Activated CD8-positive, alpha-beta memory T cell treated with anti-CD3 and anti-CD28 coated beads, Interleukin-2, amount 10 ng/mL, durations not matched to agents 7 days and 5 days (primary cell): ENCODE measurements at regions not wholly inside any gene's neighbourhood (a gene's known extent, or its start where the extent isn't known, plus 50 kb on each side); places are given as distances from the start of the nearest gene placed in this dataset.
"Not testable (repeated sequence)": the region's sequence is repeated elsewhere in the genome, so short reads cannot be mapped to it uniquely, and the experiment has no call there.

Experiments used
- ATAC-seq: fragments of 150-1000 bp; cut with Tn5 transposase; one replicate; pipeline ENCODE4 v1.10.0; 2021; ENCODE audit warnings: moderate library complexity
- CTCF ChIA-PET: fragments of 350-600 bp; sonication (Branson Sonifier 250); formaldehyde crosslinking; loops from one replicate; lab custom pipeline; 2021; ENCODE audit warnings: antibody characterized with exemption; lab: Charles Lee
- DNase-seq: peaks from one replicate; pipeline ENCODE4 v3.0.0-alpha.2; 2020
- H3K27ac Mint-ChIP-seq: one replicate; pipeline ENCODE4 v1.8.0; 2021; ENCODE audit warnings: mild to moderate bottlenecking, mixed read lengths
- H3K27me3 Mint-ChIP-seq: one replicate; pipeline ENCODE4 v1.8.0; 2021; ENCODE audit warnings: mixed read lengths
- H3K36me3 Mint-ChIP-seq: one replicate; pipeline ENCODE4 v1.8.0; 2021; ENCODE audit warnings: mild to moderate bottlenecking, mixed read lengths
- H3K4me1 Mint-ChIP-seq: one replicate; pipeline ENCODE4 v1.8.0; 2021; ENCODE audit warnings: mixed read lengths
- H3K4me3 Mint-ChIP-seq: one replicate; pipeline ENCODE4 v1.8.0; 2021; ENCODE audit warnings: mild to moderate bottlenecking, moderate library complexity, mixed read lengths
- H3K9me3 Mint-ChIP-seq: one replicate; pipeline ENCODE4 v1.8.0; 2022; ENCODE audit warnings: low read depth, mixed read lengths

GRCh38 chr7:131652194-131652593 lies 95.8 kb upstream of the PODXL start:
- CTCF ChIA-PET, result interaction anchor here (1.5 kb wide), 1 partner anchor 144 kb away, joined by 4 read pairs; no protein-coding TSS in a partner anchor
- no peak for DNase-seq
- no peak overlapping the region for H3K27ac Mint-ChIP-seq
- H3K4me1 Mint-ChIP-seq, result no peaks in the 10 kb centered on the region
- H3K27me3 Mint-ChIP-seq, result peaks cover 8% of the 10 kb centered on the region
- H3K9me3 Mint-ChIP-seq, result peaks cover 5% of the 10 kb centered on the region
- H3K36me3 Mint-ChIP-seq, result no peaks in the 10 kb centered on the region
- H3K4me3 Mint-ChIP-seq, result no peak overlapping the region
- ATAC-seq, result no peak

- CTCF ChIA-PET, result no interaction called here
- no peak for DNase-seq
- no peak overlapping the region for H3K27ac Mint-ChIP-seq
- peaks cover 2% of the 10 kb centered on the region for H3K27me3 Mint-ChIP-seq
- no peak for ATAC-seq
- H3K9me3 Mint-ChIP-seq, result peaks cover 5% of the 10 kb centered on the region
- no peaks in the 10 kb centered on the region for H3K36me3 Mint-ChIP-seq
- no peaks in the 10 kb centered on the region for H3K4me1 Mint-ChIP-seq
- H3K4me3 Mint-ChIP-seq, result no peak overlapping the region
Observed at GRCh38 chr7:131649879-131650278, 93.5 kb upstream of the PODXL start.

GRCh38 chr7:131649003-131649541 lies 92.6 kb upstream of the PODXL start:
- H3K36me3 Mint-ChIP-seq, result no peaks in the 10 kb centered on the region
- H3K9me3 Mint-ChIP-seq, result peaks cover 3% of the 10 kb centered on the region
- ATAC-seq, result no peak
- DNase-seq, result no peak
- H3K27me3 Mint-ChIP-seq, result peaks cover 2% of the 10 kb centered on the region
- CTCF ChIA-PET, result interaction anchor here (0.6 kb wide), 1 partner anchor 46 kb away, joined by 3 read pairs; no protein-coding TSS in a partner anchor
- H3K4me3 Mint-ChIP-seq, result no peak overlapping the region
- no peak overlapping the region for H3K27ac Mint-ChIP-seq
- no peaks in the 10 kb centered on the region for H3K4me1 Mint-ChIP-seq

GRCh38 chr7:131648491-131648890 lies 92.1 kb upstream of the PODXL start:
- DNase-seq (no peak), ATAC-seq (no peak)
- Mint-ChIP-seq H3K27me3 (peaks cover 2% of the 10 kb centered on the region), H3K27ac (no peak overlapping the region), H3K9me3 (no peaks in the 10 kb centered on the region), H3K36me3 (no peaks in the 10 kb centered on the region), H3K4me3 (no peak overlapping the region), H3K4me1 (no peaks in the 10 kb centered on the region)
- CTCF ChIA-PET, result no interaction called here

- Mint-ChIP-seq H3K27ac (no peak overlapping the region), H3K27me3 (peaks cover 2% of the 10 kb centered on the region), H3K4me1 (no peaks in the 10 kb centered on the region), H3K36me3 (no peaks in the 10 kb centered on the region), H3K9me3 (no peaks in the 10 kb centered on the region), H3K4me3 (no peak overlapping the region)
- DNase-seq (no peak), ATAC-seq (no peak)
- CTCF ChIA-PET, result no interaction called here
Observed at GRCh38 chr7:131646203-131646602, 89.8 kb upstream of the PODXL start.

GRCh38 chr7:131642429-131642828 lies 86.0 kb upstream of the PODXL start:
- Mint-ChIP-seq H3K27ac (no peak overlapping the region), H3K4me3 (no peak overlapping the region), H3K27me3 (no peaks in the 10 kb centered on the region), H3K9me3 (no peaks in the 10 kb centered on the region), H3K36me3 (no peaks in the 10 kb centered on the region), H3K4me1 (no peaks in the 10 kb centered on the region)
- ATAC-seq, result no peak
- CTCF ChIA-PET, result no interaction called here
- no peak for DNase-seq

- Mint-ChIP-seq H3K27me3 (no peaks in the 10 kb centered on the region), H3K36me3 (no peaks in the 10 kb centered on the region), H3K4me1 (no peaks in the 10 kb centered on the region), H3K27ac (no peak overlapping the region), H3K9me3 (no peaks in the 10 kb centered on the region), H3K4me3 (no peak overlapping the region)
- ATAC-seq (no peak), DNase-seq (no peak)
- CTCF ChIA-PET, result no interaction called here
Observed at GRCh38 chr7:131640686-131641085, 84.3 kb upstream of the PODXL start.

- CTCF ChIA-PET, result no interaction called here
- no peaks in the 10 kb centered on the region for H3K4me1 Mint-ChIP-seq
- H3K36me3 Mint-ChIP-seq, result no peaks in the 10 kb centered on the region
- H3K27me3 Mint-ChIP-seq, result no peaks in the 10 kb centered on the region
- H3K9me3 Mint-ChIP-seq, result no peaks in the 10 kb centered on the region
- no peak for DNase-seq
- ATAC-seq, result no peak
- no peak overlapping the region for H3K4me3 Mint-ChIP-seq
- no peak overlapping the region for H3K27ac Mint-ChIP-seq
Observed at GRCh38 chr7:131638641-131639430, 82.4 kb upstream of the PODXL start.

GRCh38 chr7:131637859-131638258 lies 81.4 kb upstream of the PODXL start:
- no peak overlapping the region for H3K4me3 Mint-ChIP-seq
- no peaks in the 10 kb centered on the region for H3K36me3 Mint-ChIP-seq
- DNase-seq (no peak), ATAC-seq (no peak)
- CTCF ChIA-PET, result no interaction called here
- no peaks in the 10 kb centered on the region for H3K27me3 Mint-ChIP-seq
- H3K27ac Mint-ChIP-seq, result no peak overlapping the region
- no peaks in the 10 kb centered on the region for H3K4me1 Mint-ChIP-seq
- H3K9me3 Mint-ChIP-seq, result no peaks in the 10 kb centered on the region

- H3K36me3 Mint-ChIP-seq, result no peaks in the 10 kb centered on the region
- H3K4me1 Mint-ChIP-seq, result no peaks in the 10 kb centered on the region
- ATAC-seq (no peak), DNase-seq (no peak)
- peaks cover 5% of the 10 kb centered on the region for H3K27me3 Mint-ChIP-seq
- H3K4me3 Mint-ChIP-seq, result no peak overlapping the region
- H3K9me3 Mint-ChIP-seq, result no peaks in the 10 kb centered on the region
- no peak overlapping the region for H3K27ac Mint-ChIP-seq
- CTCF ChIA-PET, result no interaction called here
Observed at GRCh38 chr7:131636092-131636491, 79.7 kb upstream of the PODXL start.

- DNase-seq, H3K9me3 Mint-ChIP-seq, H3K36me3 Mint-ChIP-seq, H3K4me1 Mint-ChIP-seq, CTCF ChIA-PET, H3K27ac Mint-ChIP-seq, H3K4me3 Mint-ChIP-seq, H3K27me3 Mint-ChIP-seq, ATAC-seq: not testable (repeated sequence)
Observed at GRCh38 chr7:131634197-131634596, 77.8 kb upstream of the PODXL start.

- CTCF ChIA-PET, result no interaction called here
- H3K27me3 Mint-ChIP-seq, result peaks cover 12% of the 10 kb centered on the region
- H3K4me3 Mint-ChIP-seq, result no peak overlapping the region
Observed at GRCh38 chr7:131633342-131633843, 77.0 kb upstream of the PODXL start.

GRCh38 chr7:131630427-131630826 lies 74.0 kb upstream of the PODXL start:
- H3K27me3 Mint-ChIP-seq, result peaks cover 18% of the 10 kb centered on the region
- H3K36me3 Mint-ChIP-seq, result no peaks in the 10 kb centered on the region
- H3K4me1 Mint-ChIP-seq, result no peaks in the 10 kb centered on the region
- CTCF ChIA-PET, result no interaction called here
- ATAC-seq (no peak), DNase-seq (no peak)
- H3K4me3 Mint-ChIP-seq, result no peak overlapping the region
- no peaks in the 10 kb centered on the region for H3K9me3 Mint-ChIP-seq
- no peak overlapping the region for H3K27ac Mint-ChIP-seq

More at GRCh38 chr7:131633342-131633843, 77.0 kb upstream of the PODXL start:
- no peak overlapping the region for H3K27ac Mint-ChIP-seq
- DNase-seq, result no peak
- no peak for ATAC-seq
- no peaks in the 10 kb centered on the region for H3K36me3 Mint-ChIP-seq
- no peaks in the 10 kb centered on the region for H3K9me3 Mint-ChIP-seq
- no peaks in the 10 kb centered on the region for H3K4me1 Mint-ChIP-seq

- no peaks in the 10 kb centered on the region for H3K4me1 Mint-ChIP-seq
- no peak for DNase-seq
- no peak overlapping the region for H3K4me3 Mint-ChIP-seq
- ATAC-seq, result no peak
- H3K27me3 Mint-ChIP-seq, result peaks cover 18% of the 10 kb centered on the region
- no peak overlapping the region for H3K27ac Mint-ChIP-seq
- CTCF ChIA-PET, result no interaction called here
- no peaks in the 10 kb centered on the region for H3K36me3 Mint-ChIP-seq
- H3K9me3 Mint-ChIP-seq, result no peaks in the 10 kb centered on the region
Observed at GRCh38 chr7:131629217-131629882, 72.9 kb upstream of the PODXL start.
